Right atrium auricular region (tissue), 2 donors: ENCODE measurements at regions not wholly inside any gene's neighbourhood (a gene's known extent, or its start where the extent isn't known, plus 50 kb on each side); places are given as distances from the start of the nearest gene placed in this dataset.

ENCODE experiments used
- DNase-seq: peaks from one replicate; pipeline ENCODE4 v3.0.0-alpha.2; 2019; ENCODE audit warnings: low spot score
- H3K27ac ChIP-seq, 2 donors: fragments of 200-600 bp; sonication (generic); 1 replicate in 1 of 2; 2 replicates in 1 of 2; pipeline ENCODE4 v1.5.1; 2016 to 2019
- H3K27me3 ChIP-seq, 2 donors: fragments of 200-600 bp; sonication (generic); one replicate each; pipeline versions ENCODE4 v1.5.1 to v1.6.0; 2017 to 2019
- H3K36me3 ChIP-seq: fragments of 200-600 bp; sonication (generic); one replicate; pipeline ENCODE4 v1.5.1; 2016
- H3K4me1 ChIP-seq, 2 donors: fragments of 200-600 bp; sonication (generic); one replicate each; pipeline versions ENCODE4 v1.5.1 to v1.6.0; 2017 to 2019
- H3K4me3 ChIP-seq, 2 donors: fragments of 200-600 bp; sonication (generic); 1 replicate in 1 of 2; 2 replicates in 1 of 2; pipeline ENCODE4 v1.5.1; 2017 to 2019; ENCODE audit warnings: mild to moderate bottlenecking in 1 of 2, moderate library complexity in 1 of 2
- H3K9me3 ChIP-seq, 2 donors: fragments of 200-600 bp; sonication (generic); one replicate each; pipeline ENCODE4 v1.5.1; 2019
- CTCF ChIP-seq, 2 donors: fragments of 200-600 bp; sonication (generic); IDR thresholded peaks; one replicate each; pipeline ENCODE4 v1.5.1; 2019; ENCODE audit warnings: antibody characterized with exemption in 2 of 2

DNA sequence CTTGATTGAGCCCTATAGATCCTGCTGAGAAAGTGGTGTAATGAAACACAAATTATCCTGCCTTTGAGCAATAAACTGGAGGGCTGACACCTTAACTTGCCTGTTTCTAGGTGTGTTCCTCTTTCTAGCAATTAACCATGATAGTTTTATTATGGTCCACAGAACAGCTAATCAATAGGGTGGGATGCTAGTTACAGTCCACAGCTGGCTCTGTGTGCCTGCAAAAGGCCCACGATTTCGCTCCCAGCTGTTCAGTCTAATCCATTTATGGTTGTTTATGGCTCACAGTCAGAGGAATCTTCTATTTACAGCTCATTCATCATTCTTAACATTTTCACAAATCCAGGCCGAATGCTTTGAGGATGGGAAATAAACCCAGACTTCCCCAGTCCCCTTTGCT lies 674.9 kb downstream of the SMARCA1 start:
- H3K4me3 ChIP-seq, result no peak overlapping the region
- no peaks in the 10 kb centered on the region for H3K9me3 ChIP-seq
- no peak overlapping the region for H3K27ac ChIP-seq
- no peaks in the 10 kb centered on the region for H3K27me3 ChIP-seq
- DNase-seq, result no peak
- no peaks in the 10 kb centered on the region for H3K36me3 ChIP-seq
- H3K4me1 ChIP-seq, result no peaks in the 10 kb centered on the region
- TF ChIP-seq CTCF (IDR thresholded peaks at IDR 0.05), result no peak

DNA sequence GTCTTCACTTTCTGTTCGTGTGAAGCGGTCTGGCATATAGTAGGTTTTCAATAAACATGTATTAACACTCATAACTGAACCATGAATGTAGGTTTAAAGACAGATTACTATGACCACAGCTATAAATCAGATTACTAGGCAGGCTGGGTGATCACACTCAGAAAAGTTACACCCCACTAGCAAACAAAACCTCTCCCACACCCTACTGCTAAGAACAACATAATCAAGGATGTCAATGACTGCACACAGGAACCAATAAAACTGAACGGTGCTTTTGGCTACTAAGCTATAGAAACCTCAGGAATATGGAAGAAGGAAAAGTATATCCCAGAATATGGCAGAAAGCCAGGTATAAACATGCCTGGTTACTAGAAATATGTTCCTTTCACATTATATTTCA lies 676.9 kb downstream of the SMARCA1 start:
- H3K4me3 ChIP-seq, result no peak overlapping the region
- TF ChIP-seq CTCF (IDR thresholded peaks at IDR 0.05), result no peak
- no peaks in the 10 kb centered on the region for H3K9me3 ChIP-seq
- no peaks in the 10 kb centered on the region for H3K36me3 ChIP-seq
- H3K27me3 ChIP-seq, result no peaks in the 10 kb centered on the region
- no peaks in the 10 kb centered on the region for H3K4me1 ChIP-seq
- H3K27ac ChIP-seq, result no peak overlapping the region
- DNase-seq, result no peak

DNA sequence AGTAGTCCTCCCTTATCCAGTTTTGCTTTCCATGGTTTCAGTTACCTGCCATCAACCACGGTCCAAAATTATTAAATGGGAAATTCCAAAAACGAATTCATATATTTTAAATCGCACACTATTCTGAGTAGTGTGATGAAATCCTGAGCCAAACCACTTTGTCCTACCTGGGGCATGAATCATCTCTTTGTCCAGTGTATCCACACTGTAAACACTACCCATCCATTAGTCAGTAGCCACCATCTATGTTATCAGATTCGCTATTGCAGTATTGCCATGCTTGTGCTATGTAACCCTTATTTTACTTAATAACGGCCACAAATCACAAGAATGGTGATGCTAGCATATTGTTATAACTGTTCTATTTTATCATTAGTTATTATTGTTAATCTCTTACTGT lies 704.6 kb downstream of the SMARCA1 start:
- H3K4me1 ChIP-seq, result no peaks in the 10 kb centered on the region
- H3K27ac ChIP-seq, result no peak overlapping the region
- no peaks in the 10 kb centered on the region for H3K27me3 ChIP-seq
- H3K4me3 ChIP-seq, result no peak overlapping the region
- no peaks in the 10 kb centered on the region for H3K9me3 ChIP-seq
- no peaks in the 10 kb centered on the region for H3K36me3 ChIP-seq
- DNase-seq, result no peak
- no peak for TF ChIP-seq CTCF (IDR thresholded peaks at IDR 0.05)

GRCh38 chrX:128816919-128817318 lies 706.4 kb downstream of the SMARCA1 start:
- Histone ChIP-seq H3K9me3 (no peaks in the 10 kb centered on the region), H3K27me3 (no peaks in the 10 kb centered on the region), H3K4me3 (no peak overlapping the region), H3K36me3 (no peaks in the 10 kb centered on the region), H3K4me1 (no peaks in the 10 kb centered on the region), H3K27ac (no peak overlapping the region)
- peak; percentile 21 to 41 for TF ChIP-seq CTCF (IDR thresholded peaks at IDR 0.05)
- no peak for DNase-seq

GRCh38 chrX:128807367-128807766 lies 715.9 kb downstream of the SMARCA1 start:
- Histone ChIP-seq H3K27me3 (no peaks in the 10 kb centered on the region), H3K4me1 (no peaks in the 10 kb centered on the region), H3K4me3 (no peak overlapping the region), H3K36me3 (no peaks in the 10 kb centered on the region), H3K9me3 (no peaks in the 10 kb centered on the region), H3K27ac (no peak overlapping the region)
- TF ChIP-seq CTCF (IDR thresholded peaks at IDR 0.05), result no peak
- DNase-seq, result no peak

DNA sequence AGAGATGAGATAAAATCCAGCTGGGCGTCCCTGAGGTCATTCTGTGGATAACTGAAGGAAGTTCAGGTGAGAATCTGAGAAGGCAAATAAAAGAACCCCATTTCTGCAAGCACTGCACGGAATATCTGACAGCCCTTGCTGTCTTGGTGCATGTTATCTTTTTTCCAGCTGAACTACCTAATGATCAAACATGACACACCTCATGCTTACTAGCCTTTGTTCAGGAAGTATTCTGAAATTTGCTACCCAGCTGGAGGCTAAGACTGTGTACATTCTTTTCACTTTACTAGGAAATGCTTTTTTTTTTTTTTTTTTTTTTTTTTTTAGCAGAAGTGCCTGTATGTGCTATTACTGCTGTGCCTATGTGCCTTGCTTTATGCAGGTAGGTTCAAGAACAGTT lies 718.1 kb downstream of the SMARCA1 start:
- no peaks in the 10 kb centered on the region for H3K36me3 ChIP-seq
- TF ChIP-seq CTCF (IDR thresholded peaks at IDR 0.05), result no peak
- no peak overlapping the region for H3K27ac ChIP-seq
- no peaks in the 10 kb centered on the region for H3K9me3 ChIP-seq
- H3K4me1 ChIP-seq, result no peaks in the 10 kb centered on the region
- DNase-seq, result no peak
- H3K4me3 ChIP-seq, result no peak overlapping the region
- no peaks in the 10 kb centered on the region for H3K27me3 ChIP-seq
